ENCODE measurements at regions not wholly inside any gene's neighbourhood (a gene's known extent, or its start where the extent isn't known, plus 50 kb on each side); places are given as distances from the start of the nearest gene placed in this dataset.
A peak's percentile ranks its signal among the peaks of the same experiment; 100 is the strongest.

DNA sequence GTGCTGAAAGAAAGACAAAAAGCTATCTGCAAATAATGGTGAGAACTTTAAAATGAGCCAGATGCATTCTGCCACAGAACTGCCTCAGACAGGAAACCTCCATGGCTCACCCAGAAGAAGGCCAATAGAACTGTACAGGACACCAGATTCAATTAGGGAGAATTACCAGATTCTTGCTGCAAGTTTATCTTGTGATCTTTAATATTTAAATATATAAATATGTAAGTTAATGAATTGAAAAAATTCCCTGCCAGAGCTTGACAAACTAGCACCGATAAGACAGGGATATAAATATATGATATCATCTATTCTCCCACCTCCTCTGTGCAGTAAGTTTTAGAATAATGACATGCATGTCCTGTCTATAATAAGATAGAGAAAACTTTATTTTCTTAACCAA, 252.8 kb downstream of the PLK2 start:
- ChIA-PET CTCF (no interaction called here), POLR2A (no interaction called here)
- no peaks in the 10 kb centered on the region for H3K27me3 ChIP-seq (ENCODE audit: control insufficient read depth, insufficient read depth, low read length)
- BruUV-seq (replicated peaks): no TSS peak
- intact Hi-C loops (cut with micrococcal nuclease; ENCODE audit: unreplicated experiment) (no loop called here), in situ Hi-C loops (cut with HindIII; ENCODE audit: low pct_unique_long_range_greater_than_20kb, low sequenced_read_pairs) (no loop called here)
- ATAC-seq: no peak
- no peaks in the 10 kb centered on the region for H3K4me1 ChIP-seq (ENCODE audit: control insufficient read depth, insufficient read depth, low read length)
- no peaks in the 10 kb centered on the region for H3K36me3 ChIP-seq (ENCODE audit: control insufficient read depth, insufficient read depth, low read length)
- H3K27ac ChIP-seq (ENCODE audit: low read length): no peak overlapping the region
- H3K9me3 ChIP-seq (ENCODE audit: control insufficient read depth, insufficient read depth, low read depth, low read length): no peaks in the 10 kb centered on the region
- no peak for TF ChIP-seq CTCF (IDR thresholded peaks at IDR 0.05)
- TF ChIP-seq POLR2AphosphoS5 (IDR thresholded peaks at IDR 0.05; ENCODE audit: low read depth, low read length): no peak
- TF ChIP-seq SIN3A (IDR thresholded peaks at IDR 0.05; ENCODE audit: borderline replicate concordance, insufficient read depth, low read depth, low read length): no peak
- no peak for TF ChIP-seq TCF7L2 (IDR thresholded peaks at IDR 0.05; ENCODE audit: low read depth, low read length)
- no peak for TF ChIP-seq REST (IDR thresholded peaks at IDR 0.05; ENCODE audit: insufficient read depth in 1 of 2, low read depth in 2 of 2, low read length in 1 of 2)
- H3K4me3 ChIP-seq (ENCODE audit: low read depth in 2 of 2, low read length in 2 of 2): no peak overlapping the region
- no peak for DNase-seq (ENCODE audit: low read depth, low spot score)

DNA sequence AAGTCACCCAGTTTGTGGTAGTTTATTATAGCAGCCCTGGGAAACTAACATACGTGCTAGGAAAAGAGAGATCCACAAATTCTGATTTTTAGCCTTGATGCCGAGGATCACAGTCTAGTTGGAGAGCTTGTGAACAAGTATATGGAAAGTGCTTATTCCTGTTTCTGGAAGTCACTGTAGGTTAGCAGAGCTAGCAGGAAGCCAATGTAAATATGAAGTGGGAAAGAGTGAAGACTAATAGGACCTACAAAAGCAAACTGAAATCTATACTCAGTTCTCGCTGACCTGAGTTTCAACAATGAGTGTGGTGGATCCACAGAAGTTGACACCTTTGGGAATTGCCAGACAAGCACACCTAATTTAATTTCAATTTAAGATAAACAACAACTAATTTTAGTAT, 254.9 kb downstream of the PLK2 start:
- TF ChIP-seq TCF7L2 (IDR thresholded peaks at IDR 0.05; ENCODE audit: low read depth, low read length) (no peak), SIN3A (IDR thresholded peaks at IDR 0.05; ENCODE audit: borderline replicate concordance, insufficient read depth, low read depth, low read length) (no peak)

GRCh38 chr5:58202941-58203444, 256.9 kb downstream of the PLK2 start:
- Histone ChIP-seq H3K4me3 (ENCODE audit: low read depth in 2 of 2, low read length in 2 of 2) (no peak overlapping the region), H3K9me3 (ENCODE audit: control insufficient read depth, insufficient read depth, low read depth, low read length) (no peaks in the 10 kb centered on the region), H3K27me3 (ENCODE audit: control insufficient read depth, insufficient read depth, low read length) (no peaks in the 10 kb centered on the region), H3K27ac (ENCODE audit: low read length) (no peak overlapping the region), H3K36me3 (ENCODE audit: control insufficient read depth, insufficient read depth, low read length) (no peaks in the 10 kb centered on the region), H3K4me1 (ENCODE audit: control insufficient read depth, insufficient read depth, low read length) (no peaks in the 10 kb centered on the region)
- DNase-seq (ENCODE audit: low read depth, low spot score) (no peak), ATAC-seq (no peak)
- in situ Hi-C loops (cut with HindIII; ENCODE audit: low pct_unique_long_range_greater_than_20kb, low sequenced_read_pairs): no loop called here
- TF ChIP-seq POLR2AphosphoS5 (IDR thresholded peaks at IDR 0.05; ENCODE audit: low read depth, low read length) (no peak), SIN3A (IDR thresholded peaks at IDR 0.05; ENCODE audit: borderline replicate concordance, insufficient read depth, low read depth, low read length) (no peak), TCF7L2 (IDR thresholded peaks at IDR 0.05; ENCODE audit: low read depth, low read length) (no peak), REST (IDR thresholded peaks at IDR 0.05; ENCODE audit: insufficient read depth in 1 of 2, low read depth in 2 of 2, low read length in 1 of 2) (no peak), CTCF (IDR thresholded peaks at IDR 0.05) (no peak)
- POLR2A ChIA-PET: no interaction called here
- intact Hi-C loops (cut with micrococcal nuclease; ENCODE audit: unreplicated experiment): no loop called here
- BruUV-seq (replicated peaks): no TSS peak
- CTCF ChIA-PET: no interaction called here

More for the DNA sequence above, 254.9 kb downstream of the PLK2 start:
- in situ Hi-C loops (cut with HindIII; ENCODE audit: low pct_unique_long_range_greater_than_20kb, low sequenced_read_pairs): no loop called here
- BruUV-seq (replicated peaks): no TSS peak
- Histone ChIP-seq H3K27ac (ENCODE audit: low read length) (peak overlapping the region; percentile 60; the same call in 1 of the 2 replicates), H3K36me3 (ENCODE audit: control insufficient read depth, insufficient read depth, low read length) (no peaks in the 10 kb centered on the region), H3K9me3 (ENCODE audit: control insufficient read depth, insufficient read depth, low read depth, low read length) (no peaks in the 10 kb centered on the region), H3K4me1 (ENCODE audit: control insufficient read depth, insufficient read depth, low read length) (no peaks in the 10 kb centered on the region), H3K4me3 (ENCODE audit: low read depth in 2 of 2, low read length in 2 of 2) (no peak overlapping the region), H3K27me3 (ENCODE audit: control insufficient read depth, insufficient read depth, low read length) (no peaks in the 10 kb centered on the region)
- intact Hi-C loops (cut with micrococcal nuclease; ENCODE audit: unreplicated experiment): no loop called here
- ATAC-seq: no peak
- POLR2A ChIA-PET: no interaction called here
- no peak for DNase-seq (ENCODE audit: low read depth, low spot score)
- CTCF ChIA-PET: no interaction called here

Measured in Panc1 (cell line).